Trophoblast cell (in vitro differentiated cells and primary cell): ENCODE measurements at regions not wholly inside any gene's neighbourhood (a gene's known extent, or its start where the extent isn't known, plus 50 kb on each side); places are given as distances from the start of the nearest gene placed in this dataset.

Experiments used
- DNase-seq, 2 donors: peaks; one replicate each; pipeline ENCODE4 v3.0.0-alpha.2; 2016
- H2AFZ ChIP-seq: 2 replicates; pipeline ENCODE4 v1.6.1; 2013; ENCODE audit warnings: low read length, moderate library complexity, mild to moderate bottlenecking; ENCODE audit not compliant: insufficient read depth, poor library complexity
- H2AK5ac ChIP-seq: 2 replicates; pipeline ENCODE4 v1.6.1; 2013; ENCODE audit warnings: mild to moderate bottlenecking, low read length
- H2BK120ac ChIP-seq: 2 replicates; pipeline ENCODE4 v1.6.1; 2013; ENCODE audit warnings: low read length, mild to moderate bottlenecking, moderate library complexity; ENCODE audit not compliant: insufficient read depth, poor library complexity
- H2BK12ac ChIP-seq: 2 replicates; pipeline ENCODE4 v1.6.1; 2013; ENCODE audit warnings: mild to moderate bottlenecking, low read length, moderate library complexity
- H2BK5ac ChIP-seq: 2 replicates; pipeline ENCODE4 v1.6.1; 2013; ENCODE audit warnings: low read length, low read depth, moderate library complexity, mild to moderate bottlenecking; ENCODE audit not compliant: poor library complexity
- H3K14ac ChIP-seq: 2 replicates; pipeline ENCODE4 v1.6.1; 2013; ENCODE audit warnings: mild to moderate bottlenecking, low read length
- H3K18ac ChIP-seq: 2 replicates; pipeline ENCODE4 v1.6.1; 2013; ENCODE audit warnings: mild to moderate bottlenecking, low read length
- H3K23ac ChIP-seq: 2 replicates; pipeline ENCODE4 v1.6.1; 2013; ENCODE audit warnings: low read length
- H3K27ac ChIP-seq: 2 replicates; pipeline ENCODE4 v1.5.1; 2013; ENCODE audit warnings: low read depth, mild to moderate bottlenecking, inconsistent platforms, low read length, moderate library complexity
- H3K27me3 ChIP-seq: 2 replicates; pipeline ENCODE4 v1.6.1; 2013; ENCODE audit warnings: inconsistent platforms, mild to moderate bottlenecking, low read length, moderate library complexity; ENCODE audit not compliant: insufficient read depth
- H3K36me3 ChIP-seq, 2 experiments: 1 replicate in 1 of 2; 2 replicates in 1 of 2; pipeline ENCODE4 v1.6.1; 2013; ENCODE audit warnings: low read length in 2 of 2, mild to moderate bottlenecking in 2 of 2, moderate library complexity in 1 of 2; ENCODE audit not compliant: insufficient read depth in 2 of 2, control insufficient read depth in 1 of 2
- H3K4ac ChIP-seq: 2 replicates; pipeline ENCODE4 v1.6.1; 2013; ENCODE audit warnings: low read depth, mild to moderate bottlenecking, low read length, moderate library complexity
- H3K4me1 ChIP-seq, 2 experiments: 1 replicate in 1 of 2; 2 replicates in 1 of 2; pipeline ENCODE4 v1.6.1; 2013; ENCODE audit warnings: low read length in 2 of 2, mild to moderate bottlenecking in 2 of 2, moderate library complexity in 1 of 2; ENCODE audit not compliant: insufficient read depth in 2 of 2, control insufficient read depth in 1 of 2
- H3K4me2 ChIP-seq: 2 replicates; pipeline ENCODE4 v1.6.1; 2013; ENCODE audit warnings: inconsistent platforms, mild to moderate bottlenecking, low read length, moderate library complexity
- H3K4me3 ChIP-seq: 2 replicates; pipeline ENCODE4 v1.5.1; 2013; ENCODE audit warnings: mild to moderate bottlenecking, low read depth, low read length, inconsistent platforms
- H3K79me1 ChIP-seq: one replicate; pipeline ENCODE4 v1.6.1; 2013; ENCODE audit warnings: low read length
- H3K79me2 ChIP-seq: 2 replicates; pipeline ENCODE4 v1.6.1; 2013; ENCODE audit warnings: low read length, mild to moderate bottlenecking; ENCODE audit not compliant: control insufficient read depth, insufficient read depth, poor library complexity
- H3K9ac ChIP-seq: 2 replicates; pipeline ENCODE4 v1.6.1; 2013; ENCODE audit warnings: mild to moderate bottlenecking, low read length
- H3K9me3 ChIP-seq: 2 replicates; pipeline ENCODE4 v1.6.1; 2013; ENCODE audit warnings: low read depth, mild to moderate bottlenecking, control low read depth, inconsistent platforms, low read length; ENCODE audit not compliant: insufficient read depth
- H4K12ac ChIP-seq: 2 replicates; pipeline ENCODE4 v1.6.1; 2013; ENCODE audit warnings: low read depth, mild to moderate bottlenecking, low read length, moderate library complexity
- H4K8ac ChIP-seq: 2 replicates; pipeline ENCODE4 v1.6.1; 2013; ENCODE audit warnings: low read depth, mild to moderate bottlenecking, low read length, moderate library complexity
- H4K91ac ChIP-seq: one replicate; pipeline ENCODE4 v1.6.1; 2013; ENCODE audit warnings: low read depth, mild to moderate bottlenecking, low read length, moderate library complexity
- WGBS: extraction: QIAGEN DNeasy Blood & Tissue Kit; methylation state at CpG from one replicate; pipeline ENCODE4 v1.1.7; 2013; ENCODE audit warnings: missing lambda C conversion rate; ENCODE audit not compliant: insufficient read length, insufficient coverage; ENCODE audit errors: extremely low coverage; 5-methylcytosine and 5-hydroxymethylcytosine counted together

- no peak overlapping the region for H3K4me2 ChIP-seq
- H3K4me3 ChIP-seq = no peak overlapping the region
- no peak overlapping the region for H2BK5ac ChIP-seq
- no peak overlapping the region for H2BK12ac ChIP-seq
- no peak overlapping the region for H4K91ac ChIP-seq
- no peak overlapping the region for H4K12ac ChIP-seq
- H3K18ac ChIP-seq = no peak overlapping the region
- no peak overlapping the region for H4K8ac ChIP-seq
- DNase-seq = no peak
- H2BK120ac ChIP-seq = no peak overlapping the region
- no peaks in the 10 kb centered on the region for H3K4me1 ChIP-seq
- H3K23ac ChIP-seq = no peak overlapping the region
- no peak overlapping the region for H3K4ac ChIP-seq
- no peak overlapping the region for H3K9ac ChIP-seq
- no peak overlapping the region for H2AK5ac ChIP-seq
- no peaks in the 10 kb centered on the region for H3K79me2 ChIP-seq
- no peak overlapping the region for H3K27ac ChIP-seq
- no peak overlapping the region for H2AFZ ChIP-seq
- no peaks in the 10 kb centered on the region for H3K36me3 ChIP-seq
- H3K79me1 ChIP-seq = no peaks in the 10 kb centered on the region
- WGBS = no CpG with 5 or more reads among the region's 6 CpGs
- H3K9me3 ChIP-seq = peaks cover 4% of the 10 kb centered on the region
- H3K27me3 ChIP-seq = no peaks in the 10 kb centered on the region
- no peak overlapping the region for H3K14ac ChIP-seq
Measured at GRCh38 chr13:37316935-37317334, 211.5 kb upstream of the CSNK1A1L start.

- Histone ChIP-seq H3K23ac (no peak overlapping the region), H4K12ac (no peak overlapping the region), H2AFZ (no peak overlapping the region), H2BK5ac (no peak overlapping the region), H2AK5ac (no peak overlapping the region), H4K8ac (no peak overlapping the region), H3K36me3 (no peaks in the 10 kb centered on the region), H3K14ac (no peak overlapping the region), H3K4me1 (no peaks in the 10 kb centered on the region), H3K9me3 (peaks cover 4% of the 10 kb centered on the region), H3K4me2 (no peak overlapping the region), H4K91ac (no peak overlapping the region), H3K27me3 (no peaks in the 10 kb centered on the region), H3K9ac (no peak overlapping the region), H2BK12ac (no peak overlapping the region), H3K79me2 (no peaks in the 10 kb centered on the region), H3K4me3 (no peak overlapping the region), H3K27ac (no peak overlapping the region), H3K18ac (no peak overlapping the region), H3K79me1 (no peaks in the 10 kb centered on the region), H2BK120ac (no peak overlapping the region), H3K4ac (no peak overlapping the region)
- WGBS = no CpG with 5 or more reads among the region's 2 CpGs
- DNase-seq = no peak
Measured at GRCh38 chr13:37313372-37313771, 207.9 kb upstream of the CSNK1A1L start.

- Histone ChIP-seq H4K8ac (no peak overlapping the region), H3K27ac (no peak overlapping the region), H4K91ac (no peak overlapping the region), H3K27me3 (no peaks in the 10 kb centered on the region), H3K4me2 (no peak overlapping the region), H3K4me3 (no peak overlapping the region), H3K23ac (no peak overlapping the region), H3K36me3 (no peaks in the 10 kb centered on the region), H3K14ac (no peak overlapping the region), H2AFZ (no peak overlapping the region), H3K9ac (no peak overlapping the region), H3K4me1 (no peaks in the 10 kb centered on the region), H3K4ac (no peak overlapping the region), H3K79me2 (no peaks in the 10 kb centered on the region), H4K12ac (no peak overlapping the region), H3K9me3 (no peaks in the 10 kb centered on the region), H2BK5ac (no peak overlapping the region), H2AK5ac (no peak overlapping the region), H3K79me1 (no peaks in the 10 kb centered on the region), H3K18ac (no peak overlapping the region), H2BK120ac (no peak overlapping the region), H2BK12ac (no peak overlapping the region)
- WGBS = no CpG with 5 or more reads among the region's 4 CpGs
- DNase-seq = no peak
Measured at GRCh38 chr13:37306778-37307544, 201.5 kb upstream of the CSNK1A1L start.

- no peaks in the 10 kb centered on the region for H3K79me2 ChIP-seq
- no peak overlapping the region for H3K23ac ChIP-seq
Measured at GRCh38 chr13:37303606-37304005, 198.1 kb upstream of the CSNK1A1L start.

More at GRCh38 chr13:37303606-37304005, 198.1 kb upstream of the CSNK1A1L start:
- Histone ChIP-seq H3K79me1 (no peaks in the 10 kb centered on the region), H3K4ac (no peak overlapping the region), H3K4me3 (no peak overlapping the region), H2BK5ac (no peak overlapping the region), H4K91ac (no peak overlapping the region), H3K27me3 (no peaks in the 10 kb centered on the region), H3K18ac (no peak overlapping the region), H3K14ac (no peak overlapping the region), H2AK5ac (no peak overlapping the region), H2AFZ (no peak overlapping the region), H3K9me3 (no peaks in the 10 kb centered on the region), H3K4me2 (no peak overlapping the region), H3K4me1 (no peaks in the 10 kb centered on the region), H4K12ac (no peak overlapping the region), H3K9ac (no peak overlapping the region), H3K27ac (no peak overlapping the region), H2BK120ac (no peak overlapping the region), H3K36me3 (no peaks in the 10 kb centered on the region), H2BK12ac (no peak overlapping the region), H4K8ac (no peak overlapping the region)
- no CpG with 5 or more reads among the region's 2 CpGs for WGBS
- DNase-seq = no peak
